Nucleus accumbens (tissue), 56 donors: ENCODE measurements at regions not wholly inside any gene's neighbourhood (a gene's known extent, or its start where the extent isn't known, plus 50 kb on each side); places are given as distances from the start of the nearest gene placed in this dataset.

ENCODE experiments used
- DNase-seq, 56 donors: peaks; one replicate each; lab custom pipeline; 2025; lab: John Stamatoyannopoulos, UW

GRCh38 chr11:19566583-19567379 lies 145.9 kb upstream of the NAV2 start:
- no peak for DNase-seq

- no peak for DNase-seq
Observed at GRCh38 chr11:19565639-19566038, 147.0 kb upstream of the NAV2 start.

- DNase-seq = no peak
Observed at GRCh38 chr11:19562156-19562555, 150.5 kb upstream of the NAV2 start.

DNA sequence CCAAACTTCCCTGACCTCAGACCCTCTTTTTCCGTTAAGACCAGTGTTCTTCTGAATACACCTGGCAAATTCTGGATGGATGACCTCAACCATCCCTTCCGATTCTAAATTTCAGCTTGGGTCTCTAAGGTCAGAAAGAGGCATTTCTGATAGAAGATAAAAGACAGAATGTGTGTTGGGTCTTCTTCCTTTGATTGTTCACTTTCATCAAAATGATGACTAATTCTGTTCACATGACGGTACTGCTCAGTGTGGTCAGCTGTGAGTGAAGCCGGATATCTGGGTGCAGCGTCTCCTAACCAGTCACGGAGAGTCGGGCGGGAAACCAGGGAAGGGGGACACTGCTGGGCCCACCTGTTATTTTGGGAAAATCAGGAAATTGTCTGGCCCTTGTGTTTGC lies 151.6 kb upstream of the NAV2 start:
- DNase-seq = peak in 1 of 56 donors; percentile 39

GRCh38 chr11:19560156-19560555 lies 152.5 kb upstream of the NAV2 start:
- no peak for DNase-seq

- no peak for DNase-seq
Observed at GRCh38 chr11:19559746-19560145, 152.9 kb upstream of the NAV2 start.

GRCh38 chr11:19558189-19558986 lies 154.2 kb upstream of the NAV2 start:
- no peak for DNase-seq

- DNase-seq = peak in 50 of 56 donors; percentile 14 to 93 (median 66)
Observed at GRCh38 chr11:19557720-19558140, 154.9 kb upstream of the NAV2 start.

GRCh38 chr11:19557185-19557584 lies 155.5 kb upstream of the NAV2 start:
- DNase-seq = no peak

- no peak for DNase-seq
Observed at GRCh38 chr11:19555266-19555665, 157.4 kb upstream of the NAV2 start.

DNA sequence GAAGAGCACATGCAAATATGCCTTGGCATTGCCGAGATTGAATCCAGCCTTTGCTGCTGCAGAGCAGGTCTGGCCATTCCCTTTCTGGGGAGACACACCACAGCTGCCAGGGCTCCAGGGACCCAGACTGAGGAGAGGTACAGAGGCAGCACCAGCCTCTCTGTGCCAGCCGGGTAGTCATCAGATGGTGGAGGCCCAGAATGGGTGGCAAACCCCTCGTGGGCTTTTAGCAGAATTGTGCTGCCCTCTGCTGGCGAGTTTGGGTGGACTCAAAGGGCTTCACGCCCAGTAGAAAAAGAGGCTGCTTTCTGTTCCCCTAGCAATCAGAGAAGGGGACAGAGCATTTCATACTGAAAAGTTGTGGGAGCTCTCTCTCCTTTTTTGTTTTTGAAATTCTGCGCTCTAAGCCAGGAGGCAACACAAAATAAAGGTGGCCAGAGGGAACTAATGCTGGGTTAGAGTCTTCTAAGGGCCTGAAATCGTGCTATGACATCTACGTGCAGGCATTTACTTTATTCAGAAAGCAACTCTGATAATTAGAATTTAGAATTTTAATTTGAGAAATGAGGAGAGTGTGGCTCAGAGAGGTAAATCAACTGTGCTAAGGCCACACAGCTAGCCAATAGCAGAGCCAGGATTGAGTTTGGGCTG lies 158.8 kb upstream of the NAV2 start:
- DNase-seq = peak in 55 of 56 donors; percentile 28 to 94 (median 79)

GRCh38 chr11:19552656-19553260 lies 159.9 kb upstream of the NAV2 start:
- peak in 9 of 56 donors; percentile 15 to 53 (median 19) for DNase-seq

GRCh38 chr11:19552161-19552560 lies 160.5 kb upstream of the NAV2 start:
- no peak for DNase-seq

- no peak for DNase-seq
Observed at GRCh38 chr11:19551457-19551856, 161.2 kb upstream of the NAV2 start.

GRCh38 chr11:19547044-19547443 lies 165.6 kb upstream of the NAV2 start:
- no peak for DNase-seq

DNA sequence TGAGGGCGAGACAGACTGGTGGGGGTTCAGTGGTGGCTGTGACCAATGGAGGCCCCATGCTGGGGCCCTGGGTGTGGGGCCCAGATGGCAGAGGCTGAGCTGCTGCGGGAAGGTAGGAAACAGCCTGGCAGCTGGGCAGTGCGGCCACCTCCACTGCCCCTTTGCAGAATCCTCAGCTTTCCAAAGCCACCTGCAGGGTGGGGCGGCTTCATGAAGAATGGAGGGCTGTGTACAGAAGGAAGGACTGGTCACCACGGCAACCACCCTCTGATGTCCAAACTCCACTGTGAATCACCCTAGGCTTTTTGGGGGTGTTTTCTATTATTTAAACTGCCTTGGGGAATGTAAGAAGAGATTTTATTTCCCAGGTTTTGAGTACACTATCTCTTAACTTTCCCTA lies 166.3 kb upstream of the NAV2 start:
- no peak for DNase-seq

GRCh38 chr11:19541521-19542049 lies 171.1 kb upstream of the NAV2 start:
- no peak for DNase-seq

DNA sequence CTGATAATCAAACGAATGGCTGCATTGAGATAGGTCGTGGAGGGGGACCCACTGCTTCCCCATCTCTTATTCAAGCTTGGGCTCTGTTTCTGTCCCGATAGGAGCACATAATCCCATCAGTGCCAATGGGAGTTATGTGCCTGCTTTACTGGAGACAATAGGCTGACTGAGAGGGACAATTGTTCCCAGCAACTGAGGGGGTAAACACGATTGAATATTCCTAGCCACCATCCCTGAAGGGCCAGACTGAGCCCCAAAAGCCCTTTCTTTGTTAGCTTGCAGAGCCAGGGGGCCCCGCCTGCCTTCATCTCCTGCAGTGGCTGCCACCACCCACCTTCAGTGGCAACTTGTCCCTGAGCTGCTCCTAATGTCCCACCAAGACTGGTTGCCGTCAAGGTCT lies 172.8 kb upstream of the NAV2 start:
- DNase-seq = peak in 8 of 56 donors; percentile 10 to 34 (median 21)

DNA sequence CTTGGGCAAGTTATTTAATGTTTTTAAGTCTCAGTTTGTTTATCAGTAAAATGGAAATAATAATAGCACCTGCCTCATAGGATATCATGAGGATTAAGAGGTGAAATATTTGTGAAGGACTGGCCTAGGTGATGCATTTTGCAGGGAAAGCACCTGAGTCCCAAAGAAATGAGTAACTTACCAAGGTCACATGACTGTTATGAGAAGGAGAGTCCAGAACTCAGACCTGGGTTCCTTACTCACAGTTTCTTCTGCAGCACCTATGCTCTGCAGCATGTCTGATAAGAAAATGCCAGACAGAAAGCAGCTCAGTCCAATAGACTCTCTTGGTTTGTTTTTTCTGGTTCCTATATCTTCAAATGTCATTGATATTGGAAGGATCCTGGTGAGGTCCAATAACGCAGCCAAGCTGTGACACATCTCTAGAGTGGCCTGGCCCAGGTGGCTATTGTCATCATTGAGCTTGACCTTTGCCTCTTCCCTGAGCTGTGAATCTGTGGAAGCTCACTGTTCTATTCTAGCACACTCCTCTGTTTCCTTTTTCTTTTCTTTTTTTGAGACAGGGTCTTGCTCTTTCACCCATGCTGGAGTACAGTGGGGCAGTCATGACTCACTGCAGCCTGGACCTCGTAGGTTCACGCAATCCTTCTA lies 174.7 kb upstream of the NAV2 start:
- DNase-seq = no peak

DNA sequence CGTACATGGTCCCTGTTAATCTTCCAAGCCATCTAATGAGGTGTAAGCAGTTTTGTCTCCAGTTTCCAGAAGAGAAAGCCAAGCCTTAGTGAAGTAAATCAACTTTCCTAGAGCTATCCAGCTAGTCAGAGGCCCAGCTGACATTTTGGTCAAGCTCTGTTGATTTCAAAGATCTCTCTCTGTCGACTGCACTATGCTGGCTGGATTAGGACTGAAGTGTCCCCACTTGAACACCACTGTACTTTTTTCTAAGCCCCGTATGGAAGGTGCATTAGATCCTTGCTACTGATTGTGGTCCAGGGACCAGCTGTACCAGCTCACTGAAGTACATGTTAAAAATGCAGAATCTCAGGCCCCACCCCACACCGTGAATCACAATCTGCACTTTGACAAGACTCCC lies 176.5 kb upstream of the NAV2 start:
- no peak for DNase-seq
